ENCODE measurements at regions not wholly inside any gene's neighbourhood (a gene's known extent, or its start where the extent isn't known, plus 50 kb on each side); places are given as distances from the start of the nearest gene placed in this dataset.

GRCh38 chr9:105146677-105147076, 97.8 kb upstream of the SLC44A1 start:
- Mint-ChIP-seq H3K36me3 (no peaks in the 10 kb centered on the region), H3K4me3 (no peak overlapping the region), H3K27ac (no peak overlapping the region), H3K4me1 (peaks cover 13 to 35% (median 16%) of the 10 kb centered on the region in 4 donors), H3K9me3 (no peaks in the 10 kb centered on the region), H3K27me3 (peaks cover 0 to 4% (median 2%) of the 10 kb centered on the region in 5 donors)
- DNase-seq (no peak), ATAC-seq (no peak)
- POLR2A ChIA-PET, result no interaction called here

- DNase-seq, result no peak
- Mint-ChIP-seq H3K36me3 (no peaks in the 10 kb centered on the region), H3K4me1 (peaks cover 13 to 35% (median 16%) of the 10 kb centered on the region in 4 donors), H3K27me3 (peaks cover 0 to 4% (median 2%) of the 10 kb centered on the region in 5 donors), H3K27ac (no peak overlapping the region), H3K9me3 (no peaks in the 10 kb centered on the region), H3K4me3 (no peak overlapping the region)
- POLR2A ChIA-PET, result interaction anchor here (0.6 kb wide), 1 partner anchor 68 kb away, joined by 3 read pairs; no protein-coding TSS in a partner anchor
- no peak for ATAC-seq
Observed at GRCh38 chr9:105147110-105147871, 97.2 kb upstream of the SLC44A1 start.

GRCh38 chr9:105148328-105149006, 96.0 kb upstream of the SLC44A1 start:
- H3K4me1 Mint-ChIP-seq, result peaks cover 13 to 37% (median 14%) of the 10 kb centered on the region in 4 donors
- ATAC-seq (no peak), DNase-seq (no peak)
- H3K9me3 Mint-ChIP-seq, result no peaks in the 10 kb centered on the region
- POLR2A ChIA-PET, result no interaction called here
- peaks cover 0 to 4% (median 2%) of the 10 kb centered on the region in 5 donors for H3K27me3 Mint-ChIP-seq
- no peak overlapping the region for H3K27ac Mint-ChIP-seq
- no peak overlapping the region for H3K4me3 Mint-ChIP-seq
- no peaks in the 10 kb centered on the region for H3K36me3 Mint-ChIP-seq

- peaks cover 12 to 34% (median 19%) of the 10 kb centered on the region in 4 donors for H3K4me1 Mint-ChIP-seq
- no peaks in the 10 kb centered on the region for H3K36me3 Mint-ChIP-seq
- POLR2A ChIA-PET, result interaction anchor here (0.6 kb wide), 1 partner anchor 12 kb away, joined by 5 read pairs; no protein-coding TSS in a partner anchor
- no peak overlapping the region for H3K27ac Mint-ChIP-seq
- H3K9me3 Mint-ChIP-seq, result no peaks in the 10 kb centered on the region
- ATAC-seq (no peak), DNase-seq (no peak)
- H3K27me3 Mint-ChIP-seq, result peaks cover 0 to 2% (median 0%) of the 10 kb centered on the region in 5 donors
- no peak overlapping the region for H3K4me3 Mint-ChIP-seq
Observed at GRCh38 chr9:105150991-105151685, 93.3 kb upstream of the SLC44A1 start.

- Mint-ChIP-seq H3K36me3 (no peaks in the 10 kb centered on the region), H3K27me3 (peaks cover 0 to 2% (median 0%) of the 10 kb centered on the region in 5 donors), H3K9me3 (no peaks in the 10 kb centered on the region), H3K4me1 (peaks cover 12 to 34% (median 19%) of the 10 kb centered on the region in 4 donors), H3K4me3 (no peak overlapping the region), H3K27ac (no peak overlapping the region)
- POLR2A ChIA-PET, result no interaction called here
- ATAC-seq (no peak), DNase-seq (no peak)
Observed at GRCh38 chr9:105151686-105151995, 92.8 kb upstream of the SLC44A1 start.

- DNase-seq (no peak), ATAC-seq (no peak)
- H3K27me3 Mint-ChIP-seq, result peaks cover 0 to 4% (median 1%) of the 10 kb centered on the region in 5 donors
- POLR2A ChIA-PET, result no interaction called here
- no peak overlapping the region for H3K27ac Mint-ChIP-seq
- peaks cover 9 to 40% (median 21%) of the 10 kb centered on the region in 4 donors for H3K4me1 Mint-ChIP-seq
- H3K4me3 Mint-ChIP-seq, result no peak overlapping the region
- no peaks in the 10 kb centered on the region for H3K36me3 Mint-ChIP-seq
- H3K9me3 Mint-ChIP-seq, result no peaks in the 10 kb centered on the region
Observed at GRCh38 chr9:105154723-105155191, 89.7 kb upstream of the SLC44A1 start.

GRCh38 chr9:105157171-105157583, 87.3 kb upstream of the SLC44A1 start:
- H3K4me3 Mint-ChIP-seq, result no peak overlapping the region
- POLR2A ChIA-PET, result no interaction called here
- H3K9me3 Mint-ChIP-seq, result no peaks in the 10 kb centered on the region
- H3K27ac Mint-ChIP-seq, result no peak overlapping the region
- peaks cover 5 to 26% (median 16%) of the 10 kb centered on the region in 4 donors for H3K4me1 Mint-ChIP-seq
- ATAC-seq (peak; percentile 63 to 68), DNase-seq (peak in 3 of 10 donors; percentile 43 to 49 (median 45))
- H3K36me3 Mint-ChIP-seq, result no peaks in the 10 kb centered on the region
- peaks cover 0 to 4% (median 1%) of the 10 kb centered on the region in 5 donors for H3K27me3 Mint-ChIP-seq

GRCh38 chr9:105158020-105158419, 86.4 kb upstream of the SLC44A1 start:
- peaks cover 5 to 22% (median 16%) of the 10 kb centered on the region in 4 donors for H3K4me1 Mint-ChIP-seq
- POLR2A ChIA-PET, result no interaction called here
- no peak for ATAC-seq
- DNase-seq, result no peak
- no peaks in the 10 kb centered on the region for H3K9me3 Mint-ChIP-seq
- H3K27me3 Mint-ChIP-seq, result peaks cover 0 to 4% (median 1%) of the 10 kb centered on the region in 5 donors
- H3K36me3 Mint-ChIP-seq, result no peaks in the 10 kb centered on the region
- H3K27ac Mint-ChIP-seq, result no peak overlapping the region
- no peak overlapping the region for H3K4me3 Mint-ChIP-seq

- Mint-ChIP-seq H3K27ac (no peak overlapping the region), H3K4me3 (no peak overlapping the region), H3K27me3 (peaks cover 0 to 4% (median 1%) of the 10 kb centered on the region in 5 donors), H3K36me3 (no peaks in the 10 kb centered on the region), H3K4me1 (peaks cover 5 to 22% (median 16%) of the 10 kb centered on the region in 4 donors), H3K9me3 (no peaks in the 10 kb centered on the region)
- ATAC-seq (no peak), DNase-seq (no peak)
- POLR2A ChIA-PET, result no interaction called here
Observed at GRCh38 chr9:105158898-105159297, 85.6 kb upstream of the SLC44A1 start.

GRCh38 chr9:105168870-105169319, 75.6 kb upstream of the SLC44A1 start:
- Mint-ChIP-seq H3K4me3 (no peak overlapping the region), H3K36me3 (no peaks in the 10 kb centered on the region), H3K4me1 (no peaks in the 10 kb centered on the region), H3K9me3 (no peaks in the 10 kb centered on the region), H3K27ac (no peak overlapping the region), H3K27me3 (peaks cover 0 to 7% (median 3%) of the 10 kb centered on the region in 5 donors)
- POLR2A ChIA-PET, result no interaction called here
- DNase-seq (no peak), ATAC-seq (no peak)

GRCh38 chr9:105171076-105171475, 73.4 kb upstream of the SLC44A1 start:
- H3K9me3 Mint-ChIP-seq, result no peaks in the 10 kb centered on the region
- H3K36me3 Mint-ChIP-seq, result no peaks in the 10 kb centered on the region
- H3K27ac Mint-ChIP-seq, result no peak overlapping the region
- POLR2A ChIA-PET, result no interaction called here
- DNase-seq (no peak), ATAC-seq (no peak)
- no peak overlapping the region for H3K4me3 Mint-ChIP-seq
- H3K27me3 Mint-ChIP-seq, result peaks cover 0 to 7% (median 3%) of the 10 kb centered on the region in 5 donors
- no peaks in the 10 kb centered on the region for H3K4me1 Mint-ChIP-seq

- no peak for DNase-seq
- Mint-ChIP-seq H3K27me3 (peaks cover 0 to 7% (median under 1%) of the 10 kb centered on the region in 5 donors), H3K36me3 (no peaks in the 10 kb centered on the region), H3K27ac (no peak overlapping the region), H3K9me3 (no peaks in the 10 kb centered on the region), H3K4me1 (no peaks in the 10 kb centered on the region), H3K4me3 (no peak overlapping the region)
- POLR2A ChIA-PET, result no interaction called here
- ATAC-seq, result no peak
Observed at GRCh38 chr9:105171589-105171988, 72.9 kb upstream of the SLC44A1 start.

GRCh38 chr9:105172436-105172835, 72.0 kb upstream of the SLC44A1 start:
- Mint-ChIP-seq H3K36me3 (no peaks in the 10 kb centered on the region), H3K4me1 (no peaks in the 10 kb centered on the region), H3K27ac (no peak overlapping the region), H3K9me3 (no peaks in the 10 kb centered on the region), H3K27me3 (peaks cover 0 to 3% (median 0%) of the 10 kb centered on the region in 5 donors), H3K4me3 (no peak overlapping the region)
- POLR2A ChIA-PET, result no interaction called here
- no peak for ATAC-seq
- DNase-seq, result no peak
